HepG2 (cell line): ENCODE measurements at regions not wholly inside any gene's neighbourhood (a gene's known extent, or its start where the extent isn't known, plus 50 kb on each side); places are given as distances from the start of the nearest gene placed in this dataset.

ENCODE experiments used
- ATAC-seq: fragments of 200-7000 bp; cut with Tn5 transposase; 3 replicates; pipeline ENCODE4 v1.9.1; 2020; ENCODE audit warnings: mild to moderate bottlenecking, moderate library complexity
- BruUV-seq: library from RNA; stranded (reverse); fragments of 400-500 nt; replicated peaks from 2 replicates; lab custom pipeline; 2021; lab: Mats Ljungman, UMichigan
- CTCF ChIA-PET: fragments of 300-600 bp; formaldehyde crosslinking; extraction: SDS; loops from one replicate; lab custom pipeline; 2021; ENCODE audit warnings: low total read pairs, inconsistent platforms, low intra/inter-chr PET ratio; lab: Yijun Ruan, JAX
- POLR2A ChIA-PET: fragments of 350-600 bp; sonication (Branson Sonifier 250); formaldehyde crosslinking; loops from one replicate; lab custom pipeline; 2020; ENCODE audit warnings: antibody characterized with exemption, inconsistent platforms; lab: Yijun Ruan, JAX
- DNase-seq: peaks from one replicate; pipeline ENCODE4 v3.0.0-alpha.2; 2015; ENCODE audit warnings: low spot score
- FAIRE-seq: peaks from 3 replicates; lab custom pipeline; 2011; peaks lifted over from hg19 to GRCh38; lab: Jason Lieb, UNC
- H2AFZ ChIP-seq: one replicate; pipeline ENCODE4 v1.6.1; 2011; ENCODE audit warnings: low read length, inconsistent platforms
- H3K27ac ChIP-seq: fragments of 300-600 bp; 3 replicates; pipeline ENCODE4 v1.8.0; 2011; ENCODE audit warnings: mixed run types, mild to moderate bottlenecking, mixed read lengths, low read length, inconsistent platforms; ENCODE audit not compliant: insufficient read depth; ENCODE audit errors: extremely low read length
- H3K27me3 ChIP-seq, 2 experiments: fragments of 200-600 bp in 1 of 2; 2 replicates in 1 of 2; 3 replicates in 1 of 2; pipeline versions ENCODE4 v1.6.0 to v1.8.0; 2011; ENCODE audit warnings: low read length in 2 of 2, mild to moderate bottlenecking in 2 of 2, moderate library complexity in 2 of 2, inconsistent platforms in 1 of 2; ENCODE audit not compliant: insufficient read depth in 2 of 2, control insufficient read depth in 1 of 2
- H3K36me3 ChIP-seq, 2 experiments: fragments of 200-600 bp in 1 of 2; replicated peaks in 1 of 2; 2 replicates in 1 of 2; 3 replicates in 1 of 2; pipeline versions ENCODE4 v1.5.1 to v1.8.0; 2011; ENCODE audit warnings: low read length in 2 of 2, inconsistent platforms in 1 of 2; ENCODE audit not compliant: insufficient read depth in 2 of 2, control insufficient read depth in 1 of 2
- H3K4me1 ChIP-seq: 2 replicates; pipeline ENCODE4 v1.5.1; 2012; ENCODE audit warnings: low read length, inconsistent platforms; ENCODE audit not compliant: insufficient read depth
- H3K4me2 ChIP-seq: 2 replicates; pipeline ENCODE4 v1.6.0; 2011; ENCODE audit warnings: low read depth, low read length, inconsistent platforms
- H3K4me3 ChIP-seq, 3 experiments: fragments of 200-600 bp in 1 of 3; sonication (generic), shearing (Covaris generic) in 1 of 3; replicated peaks in 1 of 3; 2 replicates each; pipeline ENCODE4 v1.5.1; 2011 to 2016; ENCODE audit warnings: low read length in 3 of 3, inconsistent platforms in 2 of 3, low read depth in 2 of 3, mild to moderate bottlenecking in 2 of 3, control low read depth in 1 of 3, mixed read lengths in 1 of 3; ENCODE audit not compliant: insufficient read depth in 1 of 3
- H3K79me2 ChIP-seq: one replicate; pipeline ENCODE4 v1.6.1; 2011; ENCODE audit warnings: low read length, inconsistent platforms; ENCODE audit not compliant: insufficient read depth
- H3K9ac ChIP-seq: 2 replicates; pipeline ENCODE4 v1.6.0; 2011; ENCODE audit warnings: mild to moderate bottlenecking, low read depth, low read length, inconsistent platforms; ENCODE audit not compliant: insufficient read depth
- H3K9me3 ChIP-seq: 2 replicates; pipeline ENCODE4 v1.5.1; 2012; ENCODE audit warnings: mild to moderate bottlenecking, low read length
- H4K20me1 ChIP-seq: 2 replicates; pipeline ENCODE4 v1.6.0; 2011; ENCODE audit warnings: inconsistent platforms, mild to moderate bottlenecking, low read length, moderate library complexity; ENCODE audit not compliant: insufficient read depth
- ATF7 ChIP-seq, 2 experiments: fragments of 450-650 bp in 1 of 2; sonication (generic) in 1 of 2; formaldehyde crosslinking in 1 of 2; IDR thresholded peaks; 2 replicates each; pipeline versions ENCODE4 v1.4.0 to v1.6.1; 2016 to 2020; ENCODE audit warnings: antibody characterized with exemption in 1 of 2, mild to moderate bottlenecking in 1 of 2, missing genetic modification reagents in 1 of 2
- HIVEP1 ChIP-seq: sonication (generic); formaldehyde crosslinking; IDR thresholded peaks from 2 replicates; pipeline ENCODE4 v1.4.0; 2020; ENCODE audit warnings: mild to moderate bottlenecking, missing genetic modification reagents
- HNF4A ChIP-seq: sonication (generic); formaldehyde crosslinking; IDR thresholded peaks from 2 replicates; pipeline ENCODE4 v1.4.0; 2020; ENCODE audit warnings: missing genetic modification reagents
- MED1 ChIP-seq: sonication (generic); formaldehyde crosslinking; IDR thresholded peaks from 2 replicates; pipeline ENCODE4 v1.4.0; 2020; ENCODE audit warnings: missing genetic modification reagents
- ONECUT2 ChIP-seq: sonication (generic); formaldehyde crosslinking; IDR thresholded peaks from 2 replicates; pipeline ENCODE4 v1.4.0; 2020; ENCODE audit warnings: missing genetic modification reagents
- PAF1 ChIP-seq: IDR thresholded peaks from 2 replicates; pipeline ENCODE4 v1.6.1; 2016; ENCODE audit warnings: missing genetic modification reagents, missing compliant biosample characterization
- RXRA ChIP-seq: sonication (generic); formaldehyde crosslinking; IDR thresholded peaks from 2 replicates; pipeline ENCODE4 v1.5.1; 2020; ENCODE audit warnings: missing genetic modification reagents
- SAP130 ChIP-seq: IDR thresholded peaks from 2 replicates; pipeline ENCODE4 v1.6.1; 2016; ENCODE audit warnings: low read depth
- TBP ChIP-seq: sonication (generic); formaldehyde crosslinking; IDR thresholded peaks from 2 replicates; pipeline ENCODE4 v1.5.0; 2020; ENCODE audit warnings: missing genetic modification reagents
- ZBTB44 ChIP-seq: sonication (generic); formaldehyde crosslinking; IDR thresholded peaks from 2 replicates; pipeline ENCODE4 v1.4.0; 2020; ENCODE audit warnings: missing genetic modification reagents
- ZBTB46 ChIP-seq: sonication (generic); formaldehyde crosslinking; IDR thresholded peaks from 2 replicates; pipeline ENCODE4 v1.4.0; 2020; ENCODE audit warnings: mild to moderate bottlenecking, missing genetic modification reagents, borderline replicate concordance
- ZNF761 ChIP-seq: sonication (generic); formaldehyde crosslinking; conservative IDR thresholded peaks from 2 replicates; pipeline ENCODE4 v1.4.0; 2020; ENCODE audit warnings: mild to moderate bottlenecking, missing genetic modification reagents
- ZSCAN22 ChIP-seq: sonication (generic); formaldehyde crosslinking; IDR thresholded peaks from 2 replicates; pipeline ENCODE4 v1.4.0; 2020; ENCODE audit warnings: mild to moderate bottlenecking, missing genetic modification reagents
- WGBS: methylation state at CpG from one replicate; pipeline ENCODE4 v1.1.6; 2017; ENCODE audit warnings: low lambda C conversion rate; 5-methylcytosine and 5-hydroxymethylcytosine counted together
- in situ Hi-C: cut with HindIII; loops from 2 replicates; pipeline ENCODE4 v1.10.0; 2017; ENCODE audit warnings: low pct_unique_long_range_greater_than_20kb; ENCODE audit not compliant: extremely low pct_ligation_motif_present
- intact Hi-C: fragments of 100-400 bp; cut with micrococcal nuclease; formaldehyde crosslinking; loops from one replicate; pipeline ENCODE4 v1.10.0; 2022; ENCODE audit not compliant: unreplicated experiment
- TF ChIP-seq, protein P1 (sequence below): sonication (generic); formaldehyde crosslinking; IDR thresholded peaks from 2 replicates; pipeline ENCODE4 v1.5.0; 2020; ENCODE audit warnings: missing genetic modification reagents

DNA sequence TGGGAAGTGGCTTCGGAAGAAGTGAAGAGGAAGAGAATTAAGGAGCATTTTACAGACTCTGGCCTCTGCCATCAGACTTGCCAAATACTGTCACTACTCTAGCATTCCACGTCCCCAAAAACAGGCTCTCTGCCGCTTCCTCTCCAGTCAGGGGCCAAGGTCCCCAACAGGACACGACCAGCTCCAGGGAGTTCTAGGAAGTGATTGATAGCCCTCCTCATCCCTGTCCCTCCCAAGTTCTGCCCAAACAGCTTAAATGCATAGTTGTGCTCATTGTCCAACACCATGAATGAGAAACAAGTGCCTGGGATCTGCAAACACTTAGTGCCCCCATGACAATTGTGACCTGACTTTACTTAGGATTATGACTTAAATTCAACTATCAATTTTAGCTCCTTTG lies 96.5 kb downstream of the MED10 start:
- Histone ChIP-seq H4K20me1 (no peaks in the 10 kb centered on the region), H3K27me3 (0 out of 5 replicates have a peak, but pooled peaks cover 0 to 2% of the 10 kb centered on the region in 2 experiments), H3K36me3 (no peaks in the 10 kb centered on the region), H2AFZ (no peak overlapping the region), H3K4me3 (no peak overlapping the region)
- DNase-seq (no peak), ATAC-seq (no peak)
- POLR2A ChIA-PET, result no interaction called here
- in situ Hi-C loops, result no loop called here
- CTCF ChIA-PET, result no interaction called here
- TF ChIP-seq RXRA (CRISPR knock-in tag) (no peak), ZSCAN22 (CRISPR knock-in tag) (0 out of 2 replicates have a peak, but pooled peaks have one; percentile 63)
- TF ChIP-seq, all 625 proteins: peak for 1
- Histone ChIP-seq H3K4me1 (peaks cover 12% of the 10 kb centered on the region; the same call in 1 of the 2 replicates), H3K27ac (no peak overlapping the region), H3K9me3 (no peaks in the 10 kb centered on the region), H3K79me2 (no peaks in the 10 kb centered on the region), H3K9ac (no peak overlapping the region), H3K4me2 (no peak overlapping the region)
- intact Hi-C loops, result no loop called here
- BruUV-seq, result no TSS peak
- 9% methylated on average over 3 of the region's 4 CpGs for WGBS
- FAIRE-seq, result no peak

DNA sequence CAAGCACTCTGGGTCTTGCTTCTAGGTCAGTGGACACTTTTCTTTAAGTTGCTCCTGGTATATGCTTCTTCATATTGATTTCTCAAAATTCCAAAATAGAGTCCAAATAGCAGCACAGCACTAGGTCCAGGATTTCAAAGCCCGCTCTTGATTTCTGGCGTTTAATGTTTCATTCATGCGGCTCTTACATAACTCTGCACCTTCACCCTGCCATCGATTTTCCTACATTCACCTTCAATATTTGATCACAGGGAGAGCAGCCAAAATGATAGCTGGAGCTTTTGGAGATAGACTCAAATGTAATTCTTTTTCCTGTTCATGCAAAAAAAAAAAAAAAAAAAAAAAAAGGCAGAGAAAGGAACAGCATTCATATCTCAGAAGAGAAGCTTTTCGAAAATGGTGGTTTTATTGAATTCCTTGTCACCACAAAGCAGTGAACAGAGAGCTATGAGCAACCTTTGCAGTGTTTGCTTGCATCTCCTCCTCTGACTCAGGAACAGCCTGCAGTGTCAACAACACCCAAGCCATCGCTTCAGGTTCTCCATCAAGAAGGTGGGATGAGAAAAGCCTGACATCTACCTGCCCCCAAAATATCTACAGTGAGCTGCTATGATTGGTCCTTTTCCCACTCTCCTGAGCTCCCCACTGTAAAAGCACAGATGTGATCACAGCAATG lies 97.8 kb downstream of the MED10 start:
- FAIRE-seq, result no peak
- no peak for TF ChIP-seq MED1 (CRISPR knock-in tag)
- no peak for TF ChIP-seq SAP130 (CRISPR knock-in tag)
- no peak for TF ChIP-seq ZBTB44 (CRISPR knock-in tag)
- TF ChIP-seq TBP (CRISPR knock-in tag), result no peak
- no peak for TF ChIP-seq PAF1 (CRISPR knock-in tag)
- TF ChIP-seq, protein P1, sequence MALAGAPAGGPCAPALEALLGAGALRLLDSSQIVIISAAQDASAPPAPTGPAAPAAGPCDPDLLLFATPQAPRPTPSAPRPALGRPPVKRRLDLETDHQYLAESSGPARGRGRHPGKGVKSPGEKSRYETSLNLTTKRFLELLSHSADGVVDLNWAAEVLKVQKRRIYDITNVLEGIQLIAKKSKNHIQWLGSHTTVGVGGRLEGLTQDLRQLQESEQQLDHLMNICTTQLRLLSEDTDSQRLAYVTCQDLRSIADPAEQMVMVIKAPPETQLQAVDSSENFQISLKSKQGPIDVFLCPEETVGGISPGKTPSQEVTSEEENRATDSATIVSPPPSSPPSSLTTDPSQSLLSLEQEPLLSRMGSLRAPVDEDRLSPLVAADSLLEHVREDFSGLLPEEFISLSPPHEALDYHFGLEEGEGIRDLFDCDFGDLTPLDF (CRISPR knock-in tag), result no peak
- no peak for TF ChIP-seq HIVEP1 (CRISPR knock-in tag)
- no peak for TF ChIP-seq ZBTB46 (CRISPR knock-in tag)
- peak; percentile 32 for TF ChIP-seq HNF4A (CRISPR knock-in tag)
- TF ChIP-seq ZNF761 (CRISPR knock-in tag), result no peak
- peak; percentile 78 for TF ChIP-seq ONECUT2 (CRISPR knock-in tag)
- TF ChIP-seq ATF7 (IDR thresholded peaks at IDR 0.05), result no peak
- TF ChIP-seq ATF7 (CRISPR knock-in tag; IDR thresholded peaks at IDR 0.05), result no peak

More for the DNA sequence above, 97.8 kb downstream of the MED10 start:
- intact Hi-C loops, result no loop called here
- H3K36me3 ChIP-seq, result no peaks in the 10 kb centered on the region
- H3K79me2 ChIP-seq, result no peaks in the 10 kb centered on the region
- H3K4me3 ChIP-seq, result no peak overlapping the region
- no peaks in the 10 kb centered on the region for H3K9me3 ChIP-seq
- peaks cover 12% of the 10 kb centered on the region; the same call in 1 of the 2 replicates for H3K4me1 ChIP-seq
- no peak overlapping the region for H3K9ac ChIP-seq
- H2AFZ ChIP-seq, result no peak overlapping the region
- in situ Hi-C loops, result no loop called here
- no peak overlapping the region for H3K4me2 ChIP-seq
- ATAC-seq (peak; percentile 69), DNase-seq (no peak)
- H4K20me1 ChIP-seq, result no peaks in the 10 kb centered on the region
- BruUV-seq, result no TSS peak
- H3K27me3 ChIP-seq, result 0 out of 5 replicates have a peak, but pooled peaks cover 0 to 2% of the 10 kb centered on the region in 2 experiments
- no peak overlapping the region for H3K27ac ChIP-seq
- 2% methylated on average over 5 of the region's 6 CpGs for WGBS
- ChIA-PET POLR2A (no interaction called here), CTCF (no interaction called here)
